Prostate gland (tissue), 2 donors: ENCODE measurements at regions not wholly inside any gene's neighbourhood (a gene's known extent, or its start where the extent isn't known, plus 50 kb on each side); places are given as distances from the start of the nearest gene placed in this dataset.

Experiments
- DNase-seq: peaks from one replicate; pipeline ENCODE4 v3.0.0-alpha.2; 2019; ENCODE audit warnings: low spot score
- H3K27ac ChIP-seq, 2 donors: fragments of 200-600 bp; sonication (generic); 2 replicates each; pipeline ENCODE4 v1.5.1; 2017 to 2019
- H3K27me3 ChIP-seq: fragments of 200-600 bp; sonication (generic); replicated peaks from 2 replicates; pipeline ENCODE4 v1.5.1; 2019; ENCODE audit not compliant: insufficient read depth
- H3K36me3 ChIP-seq, 2 donors: fragments of 200-600 bp; sonication (generic); 1 replicate in 1 of 2; 2 replicates in 1 of 2; pipeline versions ENCODE4 v1.5.1 to v1.8.1; 2017 to 2019
- H3K4me1 ChIP-seq: fragments of 200-600 bp; sonication (generic); replicated peaks from 2 replicates; pipeline ENCODE4 v1.5.1; 2019
- H3K4me3 ChIP-seq, 2 donors: fragments of 200-600 bp; sonication (generic); 2 replicates each; pipeline ENCODE4 v1.5.1; 2017 to 2019
- H3K9me3 ChIP-seq: fragments of 200-600 bp; sonication (generic); 2 replicates; pipeline ENCODE4 v1.5.1; 2017
- CTCF ChIP-seq, 4 experiments: fragments of 200-600 bp in 2 of 4; fragments of 450-650 bp in 2 of 4; sonication (generic) in 2 of 4; IDR thresholded peaks; 1 replicate in 3 of 4; 2 replicates in 1 of 4; pipeline ENCODE4 v1.5.1; 2016 to 2019; ENCODE audit warnings: antibody characterized with exemption in 4 of 4, mild to moderate bottlenecking in 2 of 4, moderate library complexity in 2 of 4
- POLR2A ChIP-seq: fragments of 450-650 bp; IDR thresholded peaks from one replicate; pipeline ENCODE4 v1.6.1; 2016; ENCODE audit warnings: antibody characterized with exemption, mild to moderate bottlenecking
- POLR2AphosphoS5 ChIP-seq: sonication (generic); formaldehyde crosslinking; IDR thresholded peaks from one replicate; pipeline ENCODE4 v1.6.1; 2017; ENCODE audit warnings: antibody characterized with exemption
- WGBS: methylation state at CpG from one replicate; pipeline ENCODE4 v1.1.5; 2018; 5-methylcytosine and 5-hydroxymethylcytosine counted together
- intact Hi-C: fragments of 100-400 bp; cut with DNase I; formaldehyde crosslinking; loops from one replicate; pipeline ENCODE4 v1.14.2; 2022

GRCh38 chr4:41852229-41852628 is 83.0 kb upstream of the TMEM33 start:
- no peak overlapping the region for H3K4me3 ChIP-seq
- TF ChIP-seq POLR2A (no peak), CTCF (IDR thresholded peaks at IDR 0.05) (no peak), POLR2AphosphoS5 (no peak)
- intact Hi-C loops, result no loop called here
- no peaks in the 10 kb centered on the region for H3K4me1 ChIP-seq
- H3K27me3 ChIP-seq, result no peaks in the 10 kb centered on the region
- H3K9me3 ChIP-seq, result no peaks in the 10 kb centered on the region
- H3K36me3 ChIP-seq, result no peaks in the 10 kb centered on the region
- no peak overlapping the region for H3K27ac ChIP-seq
- WGBS, result 43% methylated on average over 2 of the region's 2 CpGs
- DNase-seq, result no peak

- no peak overlapping the region for H3K27ac ChIP-seq
- WGBS, result 72% methylated on average over 2 of the region's 2 CpGs
- no peaks in the 10 kb centered on the region for H3K36me3 ChIP-seq
- no peaks in the 10 kb centered on the region for H3K9me3 ChIP-seq
- no peaks in the 10 kb centered on the region for H3K4me1 ChIP-seq
- H3K27me3 ChIP-seq, result no peaks in the 10 kb centered on the region
- intact Hi-C loops, result no loop called here
- no peak overlapping the region for H3K4me3 ChIP-seq
- no peak for TF ChIP-seq POLR2AphosphoS5
- TF ChIP-seq CTCF (IDR thresholded peaks at IDR 0.05), result no peak
- TF ChIP-seq POLR2A, result no peak
- no peak for DNase-seq
These were observed 83.6 kb upstream of the TMEM33 start for GRCh38 chr4:41851621-41852020.

GRCh38 chr4:41844327-41844726 is 90.9 kb upstream of the TMEM33 start:
- no peaks in the 10 kb centered on the region for H3K9me3 ChIP-seq
- no peaks in the 10 kb centered on the region for H3K36me3 ChIP-seq
- H3K27me3 ChIP-seq, result no peaks in the 10 kb centered on the region
- no peak overlapping the region for H3K27ac ChIP-seq
- no peak for TF ChIP-seq POLR2A
- no peak for TF ChIP-seq POLR2AphosphoS5
- no peak for TF ChIP-seq CTCF (IDR thresholded peaks at IDR 0.05)
- intact Hi-C loops, result no loop called here
- no peak overlapping the region for H3K4me3 ChIP-seq
- no peaks in the 10 kb centered on the region for H3K4me1 ChIP-seq
- DNase-seq, result no peak

GRCh38 chr4:41839916-41840854 is 91.7 kb upstream of the PHOX2B start:
- H3K9me3 ChIP-seq, result no peaks in the 10 kb centered on the region
- no peak for DNase-seq
- no peaks in the 10 kb centered on the region for H3K4me1 ChIP-seq
- 42% methylated on average over 8 of the region's 8 CpGs for WGBS
- no peak overlapping the region for H3K4me3 ChIP-seq
- no peaks in the 10 kb centered on the region for H3K27me3 ChIP-seq
- intact Hi-C loops, result no loop called here
- no peak overlapping the region for H3K27ac ChIP-seq
- H3K36me3 ChIP-seq, result no peaks in the 10 kb centered on the region
- TF ChIP-seq CTCF (IDR thresholded peaks at IDR 0.05) (no peak), POLR2AphosphoS5 (no peak), POLR2A (no peak)

- H3K27ac ChIP-seq, result no peak overlapping the region
- H3K4me3 ChIP-seq, result no peak overlapping the region
- no peaks in the 10 kb centered on the region for H3K27me3 ChIP-seq
- no peak for TF ChIP-seq CTCF (IDR thresholded peaks at IDR 0.05)
- no peak for TF ChIP-seq POLR2AphosphoS5
- no peak for TF ChIP-seq POLR2A
- H3K36me3 ChIP-seq, result no peaks in the 10 kb centered on the region
- intact Hi-C loops, result no loop called here
- no peaks in the 10 kb centered on the region for H3K4me1 ChIP-seq
- no peaks in the 10 kb centered on the region for H3K9me3 ChIP-seq
- DNase-seq, result no peak
These were observed 90.1 kb upstream of the PHOX2B start for GRCh38 chr4:41838590-41838989.
